Activated B cell treated with CpG ODN at 0.5 μM for 24 hours (primary cell): ENCODE measurements at regions not wholly inside any gene's neighbourhood (a gene's known extent, or its start where the extent isn't known, plus 50 kb on each side); places are given as distances from the start of the nearest gene placed in this dataset.

Experiments used
- ATAC-seq: fragments of 200-7000 bp; cut with Tn5 transposase; one replicate; pipeline ENCODE4 v1.10.0; 2021; ENCODE audit warnings: low read depth, mild to moderate bottlenecking, moderate library complexity
- CTCF ChIA-PET: fragments of 350-600 bp; sonication (Branson Sonifier 250); formaldehyde crosslinking; loops from one replicate; lab custom pipeline; 2021; ENCODE audit warnings: antibody characterized with exemption; lab: Charles Lee
- POLR2A ChIA-PET: fragments of 350-600 bp; sonication (Branson Sonifier 250); formaldehyde crosslinking; loops from one replicate; lab custom pipeline; 2021; ENCODE audit warnings: antibody characterized with exemption; lab: Charles Lee
- DNase-seq: peaks from one replicate; pipeline ENCODE4 v3.0.0; 2022
- H3K27ac Mint-ChIP-seq: one replicate; pipeline ENCODE4 v1.8.0; 2020; ENCODE audit warnings: mixed read lengths
- H3K27me3 Mint-ChIP-seq: one replicate; pipeline ENCODE4 v1.8.0; 2021; ENCODE audit warnings: mixed read lengths
- H3K36me3 Mint-ChIP-seq: one replicate; pipeline ENCODE4 v1.8.0; 2021; ENCODE audit warnings: low read depth, mixed read lengths
- H3K4me1 Mint-ChIP-seq: one replicate; pipeline ENCODE4 v1.8.0; 2021; ENCODE audit warnings: mixed read lengths
- H3K4me3 Mint-ChIP-seq: one replicate; pipeline ENCODE4 v1.8.0; 2020; ENCODE audit warnings: mild to moderate bottlenecking, mixed read lengths
- H3K9me3 Mint-ChIP-seq: one replicate; pipeline ENCODE4 v1.8.0; 2020; ENCODE audit warnings: mixed read lengths
- intact Hi-C: fragments of 100-400 bp; cut with micrococcal nuclease; formaldehyde crosslinking; loops from one replicate; pipeline ENCODE4 v1.15.1; 2024
- TF ChIP-seq, protein P1 (sequence below): fragments of 200-600 bp; IDR thresholded peaks from one replicate; pipeline ENCODE4 v1.8.0; 2022; ENCODE audit warnings: antibody characterized with exemption, mild to moderate bottlenecking

DNA sequence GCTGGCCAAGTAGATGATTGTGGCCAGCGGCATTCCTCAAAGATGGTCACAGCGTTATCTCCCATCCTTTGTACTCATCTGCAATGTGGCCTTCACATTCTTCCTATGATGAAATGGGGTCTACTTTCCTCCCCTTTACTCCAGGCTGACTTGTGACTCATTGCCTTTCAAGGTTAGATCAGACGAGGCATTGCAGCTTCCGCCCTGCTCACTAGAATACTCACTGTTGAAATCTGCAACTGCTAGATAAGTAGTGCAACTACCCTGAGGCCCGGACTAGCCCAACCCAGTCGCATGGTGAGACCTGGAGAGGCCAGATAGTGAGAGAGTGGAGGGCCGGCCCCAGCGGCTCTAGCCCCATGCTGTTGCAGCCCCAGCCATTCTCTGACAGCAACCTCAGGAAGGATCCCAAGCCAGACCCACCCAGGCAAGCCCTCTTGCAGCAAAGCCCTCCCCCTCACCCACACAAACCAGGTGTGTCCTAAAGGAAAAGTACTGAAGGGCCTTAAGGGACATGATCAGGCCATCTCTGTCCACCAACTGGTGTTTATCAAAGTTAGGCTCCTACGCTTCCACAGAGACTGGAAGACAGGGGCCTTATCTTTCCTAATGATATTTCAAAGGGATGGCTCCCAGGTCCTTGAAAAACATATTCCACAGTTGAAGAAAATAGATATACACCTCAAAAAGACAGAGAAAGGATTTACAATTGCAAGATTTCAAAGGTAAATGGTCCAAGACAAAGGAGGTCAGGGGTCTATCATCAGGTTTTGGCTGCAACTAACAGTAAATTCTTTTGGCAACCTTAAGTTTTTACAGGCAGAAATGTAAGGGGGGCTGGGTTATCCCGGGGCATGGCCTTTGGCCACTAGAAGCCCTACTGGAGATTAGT, 107.2 kb upstream of the TRIM24 start:
- CTCF ChIA-PET = no interaction called here
- DNase-seq (no peak), ATAC-seq (no peak)
- H3K36me3 Mint-ChIP-seq = no peaks in the 10 kb centered on the region
- no peaks in the 10 kb centered on the region for H3K4me1 Mint-ChIP-seq
- POLR2A ChIA-PET = no interaction called here
- no peak overlapping the region for H3K4me3 Mint-ChIP-seq
- intact Hi-C loops = no loop called here
- H3K9me3 Mint-ChIP-seq = peaks cover 4% of the 10 kb centered on the region
- TF ChIP-seq, protein P1, sequence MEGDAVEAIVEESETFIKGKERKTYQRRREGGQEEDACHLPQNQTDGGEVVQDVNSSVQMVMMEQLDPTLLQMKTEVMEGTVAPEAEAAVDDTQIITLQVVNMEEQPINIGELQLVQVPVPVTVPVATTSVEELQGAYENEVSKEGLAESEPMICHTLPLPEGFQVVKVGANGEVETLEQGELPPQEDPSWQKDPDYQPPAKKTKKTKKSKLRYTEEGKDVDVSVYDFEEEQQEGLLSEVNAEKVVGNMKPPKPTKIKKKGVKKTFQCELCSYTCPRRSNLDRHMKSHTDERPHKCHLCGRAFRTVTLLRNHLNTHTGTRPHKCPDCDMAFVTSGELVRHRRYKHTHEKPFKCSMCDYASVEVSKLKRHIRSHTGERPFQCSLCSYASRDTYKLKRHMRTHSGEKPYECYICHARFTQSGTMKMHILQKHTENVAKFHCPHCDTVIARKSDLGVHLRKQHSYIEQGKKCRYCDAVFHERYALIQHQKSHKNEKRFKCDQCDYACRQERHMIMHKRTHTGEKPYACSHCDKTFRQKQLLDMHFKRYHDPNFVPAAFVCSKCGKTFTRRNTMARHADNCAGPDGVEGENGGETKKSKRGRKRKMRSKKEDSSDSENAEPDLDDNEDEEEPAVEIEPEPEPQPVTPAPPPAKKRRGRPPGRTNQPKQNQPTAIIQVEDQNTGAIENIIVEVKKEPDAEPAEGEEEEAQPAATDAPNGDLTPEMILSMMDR = no peak
- H3K27me3 Mint-ChIP-seq = no peaks in the 10 kb centered on the region
- H3K27ac Mint-ChIP-seq = no peak overlapping the region

DNA sequence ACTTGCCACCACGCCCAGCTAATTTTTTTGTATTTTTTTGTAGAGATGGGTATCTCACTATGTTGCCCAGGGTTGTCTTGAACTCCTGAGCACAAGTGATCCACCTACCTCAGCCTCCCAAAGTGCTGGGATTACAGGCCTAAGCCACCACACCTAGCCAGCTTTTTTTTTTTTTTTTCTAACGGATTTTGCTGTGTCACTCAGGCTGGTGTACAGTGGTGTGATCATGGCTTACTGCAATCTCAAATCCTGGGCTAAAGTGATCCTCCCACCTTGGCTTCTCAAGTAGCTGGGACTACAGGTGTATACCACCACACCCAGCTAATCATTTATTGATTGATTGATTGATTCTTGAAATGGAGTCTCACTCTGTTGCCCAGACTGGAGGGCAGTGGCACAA, 106.0 kb upstream of the TRIM24 start:
- Mint-ChIP-seq H3K4me3 (no peak overlapping the region), H3K27me3 (no peaks in the 10 kb centered on the region), H3K9me3 (peaks cover 4% of the 10 kb centered on the region), H3K27ac (no peak overlapping the region), H3K4me1 (no peaks in the 10 kb centered on the region), H3K36me3 (no peaks in the 10 kb centered on the region)
- ChIA-PET POLR2A (no interaction called here), CTCF (no interaction called here)
- DNase-seq (no peak), ATAC-seq (no peak)
- intact Hi-C loops = no loop called here
- TF ChIP-seq, protein P1 = no peak

DNA sequence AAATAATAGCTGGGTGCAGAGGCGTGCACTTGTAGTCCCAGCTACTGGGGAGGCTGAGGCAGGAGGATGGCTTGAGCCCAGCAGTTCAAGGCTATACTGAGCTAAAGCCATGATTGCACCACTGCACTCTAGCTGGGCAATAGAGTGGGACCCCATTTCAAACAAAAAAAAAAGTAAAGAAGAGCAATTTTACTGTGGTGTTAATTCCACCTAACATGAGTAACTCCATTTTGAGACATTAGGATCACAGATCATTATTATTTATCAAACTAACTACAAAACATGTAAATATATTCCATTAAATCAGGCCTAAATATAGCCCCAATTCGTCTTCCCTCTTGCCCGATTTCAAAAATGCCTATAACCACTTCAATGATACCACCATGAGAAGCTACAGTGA, 104.8 kb upstream of the TRIM24 start:
- ATAC-seq = no peak
- Mint-ChIP-seq H3K27ac (no peak overlapping the region), H3K4me3 (no peak overlapping the region), H3K27me3 (no peaks in the 10 kb centered on the region), H3K9me3 (peaks cover 6% of the 10 kb centered on the region), H3K36me3 (no peaks in the 10 kb centered on the region), H3K4me1 (no peaks in the 10 kb centered on the region)
- CTCF ChIA-PET = no interaction called here
- POLR2A ChIA-PET = interaction anchor here (0.6 kb wide), 1 partner anchor 83 kb away, joined by 9 read pairs; no protein-coding TSS in a partner anchor
- intact Hi-C loops = no loop called here
- no peak for DNase-seq
- TF ChIP-seq, protein P1 = no peak

DNA sequence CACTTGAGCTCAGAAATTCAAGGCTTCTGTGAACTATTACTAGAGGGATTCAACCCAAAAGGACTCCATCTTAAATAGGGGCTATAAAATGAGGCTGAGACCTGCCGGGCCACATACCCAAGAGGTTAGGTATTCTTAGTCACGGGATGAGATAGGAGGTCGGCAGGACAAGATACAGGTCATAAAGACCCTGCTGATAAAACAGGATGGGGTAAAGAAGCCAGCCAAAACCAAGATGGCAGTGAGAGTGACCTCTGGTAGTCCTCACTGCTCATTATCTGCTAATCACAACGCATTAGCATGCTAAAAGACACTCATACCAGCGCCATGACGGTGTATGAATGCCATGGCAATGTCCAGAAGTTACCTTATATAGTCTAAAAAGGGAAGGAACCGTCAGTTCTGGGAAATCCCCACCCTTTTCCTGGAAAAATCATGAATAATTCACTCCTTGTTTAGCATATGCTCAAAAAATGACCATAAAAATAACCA, 101.2 kb upstream of the TRIM24 start:
- TF ChIP-seq, protein P1 = no peak
- DNase-seq (no peak), ATAC-seq (no peak)
- H3K27me3 Mint-ChIP-seq = no peaks in the 10 kb centered on the region
- CTCF ChIA-PET = no interaction called here
- H3K4me1 Mint-ChIP-seq = no peaks in the 10 kb centered on the region
- peaks cover 2% of the 10 kb centered on the region for H3K9me3 Mint-ChIP-seq
- H3K27ac Mint-ChIP-seq = no peak overlapping the region
- no peaks in the 10 kb centered on the region for H3K36me3 Mint-ChIP-seq
- POLR2A ChIA-PET = no interaction called here
- intact Hi-C loops = no loop called here
- H3K4me3 Mint-ChIP-seq = no peak overlapping the region

DNA sequence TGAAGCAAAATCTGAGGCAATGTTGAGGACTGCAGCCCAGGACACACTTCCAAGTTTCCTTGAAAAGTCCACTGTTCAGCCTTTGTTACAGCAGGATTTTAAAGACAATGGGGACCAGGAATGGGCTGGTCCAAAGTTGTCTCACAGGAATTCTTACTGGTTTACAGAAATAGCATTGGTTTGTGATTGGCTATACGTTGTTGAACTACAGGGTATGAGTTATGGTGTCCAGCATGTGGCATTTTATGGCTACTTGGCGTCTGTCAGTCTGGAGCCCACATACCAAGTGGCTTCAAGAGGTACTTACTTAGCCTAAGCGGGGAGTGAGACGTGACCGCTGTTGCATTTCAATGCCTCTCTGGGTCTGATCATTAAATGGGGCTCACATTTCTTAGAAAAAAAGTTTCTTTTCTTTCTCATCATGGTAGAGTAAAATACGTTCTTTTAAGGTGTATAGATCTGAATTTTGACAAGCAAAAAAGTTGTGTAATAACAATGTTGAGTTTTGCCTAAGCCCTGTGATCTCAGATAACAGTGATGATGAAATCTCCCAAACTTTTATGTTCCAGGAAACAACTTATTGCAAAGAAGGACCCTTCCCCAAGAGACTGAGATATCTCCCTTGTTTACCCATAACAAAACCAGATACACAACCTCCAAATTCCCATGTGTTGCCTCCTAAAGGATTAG, 100.0 kb upstream of the TRIM24 start:
- TF ChIP-seq, protein P1 = no peak
- ATAC-seq (no peak), DNase-seq (no peak)
- peaks cover 2% of the 10 kb centered on the region for H3K9me3 Mint-ChIP-seq
- ChIA-PET POLR2A (no interaction called here), CTCF (no interaction called here)
- H3K4me3 Mint-ChIP-seq = no peak overlapping the region
- H3K36me3 Mint-ChIP-seq = no peaks in the 10 kb centered on the region
- no peaks in the 10 kb centered on the region for H3K27me3 Mint-ChIP-seq
- H3K27ac Mint-ChIP-seq = no peak overlapping the region
- intact Hi-C loops = no loop called here
- no peaks in the 10 kb centered on the region for H3K4me1 Mint-ChIP-seq
